DND-41 (cell line): ENCODE measurements at regions not wholly inside any gene's neighbourhood (a gene's known extent, or its start where the extent isn't known, plus 50 kb on each side); places are given as distances from the start of the nearest gene placed in this dataset.

ENCODE experiments used
- ATAC-seq: fragments of 200-7000 bp; cut with Tn5 transposase; 3 replicates; pipeline ENCODE4 v1.9.1; 2021; ENCODE audit warnings: low read depth; ENCODE audit not compliant: insufficient read depth
- DNase-seq: peaks from one replicate; pipeline ENCODE4 v3.0.0-alpha.2; 2020
- H2AFZ ChIP-seq: 2 replicates; pipeline ENCODE4 v1.6.0; 2012; ENCODE audit warnings: low read depth, low read length
- H3K27ac ChIP-seq: 2 replicates; pipeline ENCODE4 v1.5.1; 2012; ENCODE audit warnings: low read length, inconsistent platforms
- H3K27me3 ChIP-seq: fragments of 200-600 bp; sonication (generic); 2 replicates; pipeline ENCODE4 v1.6.0; 2012; ENCODE audit warnings: low read length, mild to moderate bottlenecking, inconsistent platforms; ENCODE audit not compliant: insufficient read depth, poor library complexity
- H3K36me3 ChIP-seq: 2 replicates; pipeline ENCODE4 v1.5.1; 2012; ENCODE audit warnings: low read length, inconsistent platforms; ENCODE audit not compliant: insufficient read depth
- H3K4me1 ChIP-seq: 2 replicates; pipeline ENCODE4 v1.5.1; 2012; ENCODE audit warnings: mild to moderate bottlenecking, low read length; ENCODE audit not compliant: insufficient read depth
- H3K4me2 ChIP-seq: 2 replicates; pipeline ENCODE4 v1.6.0; 2012; ENCODE audit warnings: mild to moderate bottlenecking, moderate library complexity, low read length, inconsistent platforms; ENCODE audit not compliant: insufficient read depth
- H3K4me3 ChIP-seq, 2 experiments: fragments of 200-600 bp in 1 of 2; shearing (Covaris generic) in 1 of 2; 2 replicates each; pipeline ENCODE4 v1.5.1; 2012 to 2016; ENCODE audit warnings: inconsistent platforms in 2 of 2, low read length in 2 of 2, mild to moderate bottlenecking in 2 of 2, low read depth in 1 of 2, moderate library complexity in 1 of 2
- H3K79me2 ChIP-seq: 2 replicates; pipeline ENCODE4 v1.6.0; 2012; ENCODE audit warnings: low read length, inconsistent platforms; ENCODE audit not compliant: insufficient read depth
- H3K9ac ChIP-seq: 2 replicates; pipeline ENCODE4 v1.6.0; 2012; ENCODE audit warnings: low read depth, mild to moderate bottlenecking, inconsistent platforms, low read length, moderate library complexity
- H3K9me3 ChIP-seq: 2 replicates; pipeline ENCODE4 v1.5.1; 2012; ENCODE audit warnings: low read length, moderate library complexity, mild to moderate bottlenecking, inconsistent platforms; ENCODE audit not compliant: insufficient read depth, severe bottlenecking
- H4K20me1 ChIP-seq: 2 replicates; pipeline ENCODE4 v1.6.0; 2012; ENCODE audit warnings: low read length; ENCODE audit not compliant: insufficient read depth
- CTCF ChIP-seq: IDR thresholded peaks from 2 replicates; pipeline ENCODE4 v1.5.1; 2012; ENCODE audit warnings: borderline replicate concordance, low read length, moderate library complexity, mild to moderate bottlenecking; ENCODE audit not compliant: poor library complexity, severe bottlenecking; ENCODE audit errors: extremely low read depth
- EZH2 ChIP-seq: IDR thresholded peaks from 3 replicates; pipeline ENCODE4 v1.6.1; 2012; ENCODE audit warnings: borderline replicate concordance, low read depth, mild to moderate bottlenecking, moderate library complexity, low read length, inconsistent platforms; ENCODE audit not compliant: severe bottlenecking

DNA sequence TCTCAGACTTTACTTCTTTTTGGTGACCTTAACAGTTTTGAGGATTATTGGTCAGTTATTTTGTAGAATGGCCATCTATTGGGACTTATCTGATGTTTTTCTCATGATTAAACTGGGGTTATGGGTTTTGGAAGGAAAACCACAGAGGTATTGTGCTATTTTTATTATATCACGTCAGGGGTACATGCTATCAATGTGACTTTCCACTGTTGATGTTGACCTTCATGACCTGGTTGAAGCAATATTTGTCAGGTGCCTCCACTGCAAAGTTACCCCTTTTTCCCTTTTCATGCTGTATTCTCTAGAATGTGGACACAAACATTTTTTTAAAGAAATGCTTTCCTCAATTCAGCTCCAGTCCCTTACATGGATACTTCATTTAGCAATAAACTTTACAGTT lies 152.8 kb upstream of the TSLP start:
- Histone ChIP-seq H3K27ac (no peak overlapping the region), H2AFZ (no peak overlapping the region)
- no peak for ATAC-seq

GRCh38 chr5:110923971-110924370 lies 147.5 kb upstream of the TSLP start:
- Histone ChIP-seq H3K27ac (no peak overlapping the region), H3K4me3 (no peak overlapping the region), H3K27me3 (no peaks in the 10 kb centered on the region), H3K9me3 (no peaks in the 10 kb centered on the region), H3K36me3 (no peaks in the 10 kb centered on the region), H3K4me1 (no peaks in the 10 kb centered on the region), H3K9ac (no peak overlapping the region), H3K79me2 (no peaks in the 10 kb centered on the region), H2AFZ (no peak overlapping the region), H4K20me1 (no peaks in the 10 kb centered on the region), H3K4me2 (no peak overlapping the region)
- no peak for DNase-seq
- ATAC-seq: no peak
- TF ChIP-seq EZH2 (no peak), CTCF (no peak)

More for the DNA sequence above, 152.8 kb upstream of the TSLP start:
- H3K4me3 ChIP-seq: no peak overlapping the region
- no peak overlapping the region for H3K9ac ChIP-seq
- H3K4me1 ChIP-seq: no peaks in the 10 kb centered on the region
- H3K27me3 ChIP-seq: no peaks in the 10 kb centered on the region
- no peaks in the 10 kb centered on the region for H4K20me1 ChIP-seq
- DNase-seq: no peak
- H3K79me2 ChIP-seq: no peaks in the 10 kb centered on the region
- H3K9me3 ChIP-seq: no peaks in the 10 kb centered on the region
- no peak overlapping the region for H3K4me2 ChIP-seq
- H3K36me3 ChIP-seq: no peaks in the 10 kb centered on the region
- TF ChIP-seq CTCF: no peak
- TF ChIP-seq EZH2: no peak

DNA sequence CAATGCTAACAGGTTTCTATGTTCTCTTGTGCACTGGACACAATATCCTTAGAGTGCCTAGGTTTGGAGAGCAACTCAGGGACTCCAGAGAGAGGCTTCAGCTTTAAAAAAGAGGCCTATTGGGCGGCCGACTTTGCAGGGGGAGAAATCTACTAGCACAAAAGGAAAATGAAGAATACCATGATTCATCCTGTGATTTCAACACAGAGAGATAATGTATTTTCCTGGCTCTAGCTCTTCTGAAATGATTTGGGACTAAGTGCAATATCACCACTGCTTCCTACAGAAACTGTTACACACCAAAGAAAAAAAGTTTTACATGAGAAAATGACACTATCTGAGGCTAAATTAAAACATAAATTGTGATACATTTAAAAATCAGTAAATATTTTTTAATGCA lies 146.1 kb upstream of the TSLP start:
- Histone ChIP-seq H4K20me1 (no peaks in the 10 kb centered on the region), H3K4me1 (no peaks in the 10 kb centered on the region), H2AFZ (no peak overlapping the region), H3K27ac (no peak overlapping the region), H3K4me2 (no peak overlapping the region), H3K27me3 (no peaks in the 10 kb centered on the region), H3K4me3 (no peak overlapping the region), H3K9me3 (no peaks in the 10 kb centered on the region), H3K36me3 (no peaks in the 10 kb centered on the region), H3K9ac (no peak overlapping the region), H3K79me2 (no peaks in the 10 kb centered on the region)
- no peak for DNase-seq
- TF ChIP-seq EZH2: no peak
- no peak for TF ChIP-seq CTCF
- no peak for ATAC-seq

DNA sequence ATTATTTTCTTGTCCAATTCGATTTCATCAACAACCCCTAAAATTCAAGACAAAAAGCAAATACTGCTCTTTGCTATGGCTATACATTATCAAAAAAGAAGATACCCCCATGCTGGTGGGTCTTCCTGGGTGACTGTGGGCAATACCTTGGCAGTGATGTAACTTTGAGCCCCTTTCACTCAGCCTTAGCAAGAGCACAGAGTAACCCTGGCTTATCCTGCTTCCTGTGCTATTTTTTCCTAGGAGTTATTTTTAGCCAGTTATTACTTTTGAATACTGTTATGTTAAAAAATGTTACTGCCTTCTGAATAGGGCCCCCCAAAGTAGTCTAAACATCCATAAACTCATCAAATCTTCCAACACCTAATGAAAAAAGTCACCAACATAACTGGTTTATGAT lies 145.6 kb upstream of the TSLP start:
- H3K79me2 ChIP-seq: no peaks in the 10 kb centered on the region
- no peaks in the 10 kb centered on the region for H3K9me3 ChIP-seq
- no peak overlapping the region for H3K4me2 ChIP-seq
- no peak overlapping the region for H3K4me3 ChIP-seq
- H3K4me1 ChIP-seq: no peaks in the 10 kb centered on the region
- H3K36me3 ChIP-seq: no peaks in the 10 kb centered on the region
- DNase-seq: no peak
- no peak overlapping the region for H3K9ac ChIP-seq
- no peak overlapping the region for H2AFZ ChIP-seq
- H3K27me3 ChIP-seq: no peaks in the 10 kb centered on the region
- no peaks in the 10 kb centered on the region for H4K20me1 ChIP-seq
- no peak overlapping the region for H3K27ac ChIP-seq
- TF ChIP-seq CTCF (no peak), EZH2 (no peak)
- ATAC-seq: no peak
